Ishikawa (cell line): ENCODE measurements at regions not wholly inside any gene's neighbourhood (a gene's known extent, or its start where the extent isn't known, plus 50 kb on each side); places are given as distances from the start of the nearest gene placed in this dataset.

Experiments
- CEBPB ChIP-seq: IDR thresholded peaks from 2 replicates; pipeline ENCODE4 v1.6.1; 2012
- CREB1 ChIP-seq: IDR thresholded peaks from 2 replicates; pipeline ENCODE4 v1.6.1; 2012; ENCODE audit warnings: low read depth
- EGR1 ChIP-seq: IDR thresholded peaks from 2 replicates; pipeline ENCODE4 v1.6.1; 2012
- EP300 ChIP-seq: IDR thresholded peaks from 2 replicates; pipeline ENCODE4 v1.6.1; 2012; ENCODE audit warnings: borderline replicate concordance
- FOXM1 ChIP-seq: IDR thresholded peaks from 2 replicates; pipeline ENCODE4 v1.6.1; 2012; ENCODE audit warnings: low read depth, borderline replicate concordance
- MAX ChIP-seq: IDR thresholded peaks from 2 replicates; pipeline ENCODE4 v1.6.1; 2012
- NFIC ChIP-seq: IDR thresholded peaks from 2 replicates; pipeline ENCODE4 v1.6.1; 2012
- RAD21 ChIP-seq: IDR thresholded peaks from 2 replicates; pipeline ENCODE4 v1.6.1; 2012; ENCODE audit warnings: low read depth
- REST ChIP-seq: IDR thresholded peaks from 2 replicates; pipeline ENCODE4 v1.6.1; 2012; ENCODE audit warnings: low read depth, mild to moderate bottlenecking
- TAF1 ChIP-seq: IDR thresholded peaks from 2 replicates; pipeline ENCODE4 v1.6.1; 2012; ENCODE audit warnings: low read depth, mild to moderate bottlenecking
- TCF12 ChIP-seq: IDR thresholded peaks from 2 replicates; pipeline ENCODE4 v1.6.1; 2012; ENCODE audit warnings: low read depth
- TEAD4 ChIP-seq: IDR thresholded peaks from 2 replicates; pipeline ENCODE4 v1.6.1; 2012
- USF1 ChIP-seq: IDR thresholded peaks from 2 replicates; pipeline ENCODE4 v1.6.1; 2012
- YY1 ChIP-seq: IDR thresholded peaks from 2 replicates; pipeline ENCODE4 v1.6.1; 2012; ENCODE audit warnings: low read depth
- ZBTB7A ChIP-seq: IDR thresholded peaks from 2 replicates; pipeline ENCODE4 v1.6.1; 2012; ENCODE audit warnings: low read depth

- TF ChIP-seq ZBTB7A (no peak), TCF12 (no peak), YY1 (no peak), CEBPB (no peak), EP300 (no peak), MAX (no peak), USF1 (no peak), FOXM1 (no peak), TAF1 (no peak), RAD21 (no peak), REST (no peak)
Observed at GRCh38 chr1:36687312-36687711, 204.6 kb upstream of the CSF3R start.

GRCh38 chr1:36675931-36676562, 193.3 kb upstream of the CSF3R start:
- no peak for TF ChIP-seq MAX
- TF ChIP-seq TEAD4: no peak
- no peak for TF ChIP-seq EGR1
- TF ChIP-seq NFIC: no peak
- no peak for TF ChIP-seq TAF1
- no peak for TF ChIP-seq RAD21
- no peak for TF ChIP-seq EP300
- no peak for TF ChIP-seq REST
- TF ChIP-seq YY1: no peak
- TF ChIP-seq FOXM1: no peak
- no peak for TF ChIP-seq CEBPB
- TF ChIP-seq TCF12: no peak
- TF ChIP-seq CREB1: no peak
- no peak for TF ChIP-seq ZBTB7A
- TF ChIP-seq USF1: no peak

GRCh38 chr1:36675106-36675505, 192.4 kb upstream of the CSF3R start:
- no peak for TF ChIP-seq MAX
- no peak for TF ChIP-seq CREB1
- no peak for TF ChIP-seq RAD21
- TF ChIP-seq USF1: no peak
- TF ChIP-seq ZBTB7A: no peak
- no peak for TF ChIP-seq TEAD4
- no peak for TF ChIP-seq REST
- no peak for TF ChIP-seq FOXM1

- TF ChIP-seq REST: no peak
- TF ChIP-seq EP300: no peak
- TF ChIP-seq TEAD4: no peak
- TF ChIP-seq MAX: no peak
- TF ChIP-seq EGR1: no peak
- TF ChIP-seq FOXM1: no peak
- no peak for TF ChIP-seq CEBPB
- TF ChIP-seq RAD21: no peak
- TF ChIP-seq USF1: no peak
- no peak for TF ChIP-seq YY1
- no peak for TF ChIP-seq ZBTB7A
- no peak for TF ChIP-seq CREB1
- no peak for TF ChIP-seq TCF12
- no peak for TF ChIP-seq NFIC
Observed at GRCh38 chr1:36673202-36673601, 190.5 kb upstream of the CSF3R start.
